ENCODE measurements at regions not wholly inside any gene's neighbourhood (a gene's known extent, or its start where the extent isn't known, plus 50 kb on each side); places are given as distances from the start of the nearest gene placed in this dataset.

DNA sequence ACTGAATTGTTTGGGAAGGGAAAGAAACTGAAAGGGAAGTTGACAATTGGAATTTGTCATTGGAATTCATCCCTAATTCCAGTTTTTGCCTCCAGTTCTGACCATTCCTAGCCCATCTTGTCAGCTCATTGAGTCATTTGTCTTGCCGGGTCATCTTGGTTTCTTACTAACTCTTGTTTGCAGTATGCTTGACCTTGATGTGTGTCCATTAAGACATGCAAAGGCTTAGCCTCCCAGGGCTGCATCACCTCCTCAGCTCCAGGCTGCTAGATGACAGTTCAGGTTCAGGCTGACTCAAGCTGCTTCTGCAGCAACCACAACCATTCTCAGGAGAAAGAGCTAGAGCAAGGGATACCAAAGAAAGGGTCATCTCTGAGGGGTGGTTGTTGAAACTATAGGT is 151.3 kb upstream of the PTGFR start:
- DNase-seq, result no peak
- no peak overlapping the region for H2AFZ ChIP-seq (ENCODE audit: insufficient read depth, low read depth, low read length, poor library complexity, severe bottlenecking)
- no peaks in the 10 kb centered on the region for H3K27me3 ChIP-seq (ENCODE audit: control insufficient read depth in 2 of 2, insufficient read depth in 2 of 2, low read length in 2 of 2)
- intact Hi-C loops (cut with micrococcal nuclease), result no loop called here
- no peak overlapping the region for H3K27ac ChIP-seq (ENCODE audit: low read depth in 1 of 2, low read length in 2 of 2)
- Mint-ChIP-seq H3K27me3 (ENCODE audit: low read depth in 3 of 3) (peaks cover 0 to 3% (median 2%) of the 10 kb centered on the region in 3 donors), H3K27ac (no peak overlapping the region), H3K4me3 (no peak overlapping the region), H3K9me3 (peaks cover 0 to 11% (median 5%) of the 10 kb centered on the region in 7 donors), H3K4me1 (no peaks in the 10 kb centered on the region), H3K36me3 (no peaks in the 10 kb centered on the region)
- TF ChIP-seq, protein P1, sequence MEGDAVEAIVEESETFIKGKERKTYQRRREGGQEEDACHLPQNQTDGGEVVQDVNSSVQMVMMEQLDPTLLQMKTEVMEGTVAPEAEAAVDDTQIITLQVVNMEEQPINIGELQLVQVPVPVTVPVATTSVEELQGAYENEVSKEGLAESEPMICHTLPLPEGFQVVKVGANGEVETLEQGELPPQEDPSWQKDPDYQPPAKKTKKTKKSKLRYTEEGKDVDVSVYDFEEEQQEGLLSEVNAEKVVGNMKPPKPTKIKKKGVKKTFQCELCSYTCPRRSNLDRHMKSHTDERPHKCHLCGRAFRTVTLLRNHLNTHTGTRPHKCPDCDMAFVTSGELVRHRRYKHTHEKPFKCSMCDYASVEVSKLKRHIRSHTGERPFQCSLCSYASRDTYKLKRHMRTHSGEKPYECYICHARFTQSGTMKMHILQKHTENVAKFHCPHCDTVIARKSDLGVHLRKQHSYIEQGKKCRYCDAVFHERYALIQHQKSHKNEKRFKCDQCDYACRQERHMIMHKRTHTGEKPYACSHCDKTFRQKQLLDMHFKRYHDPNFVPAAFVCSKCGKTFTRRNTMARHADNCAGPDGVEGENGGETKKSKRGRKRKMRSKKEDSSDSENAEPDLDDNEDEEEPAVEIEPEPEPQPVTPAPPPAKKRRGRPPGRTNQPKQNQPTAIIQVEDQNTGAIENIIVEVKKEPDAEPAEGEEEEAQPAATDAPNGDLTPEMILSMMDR (IDR thresholded peaks at IDR 0.05), result no peak
- 100% methylated on average over 1 of the region's 1 CpG for whole genome bisulfite sequencing (ENCODE audit: insufficient coverage)
- H3K4me2 ChIP-seq (replicated peaks; ENCODE audit: extremely low read depth, low read length, poor library complexity, severe bottlenecking), result no peak overlapping the region
- H3K4me1 ChIP-seq (ENCODE audit: control insufficient read depth in 1 of 2, insufficient read depth in 2 of 2, low read length in 2 of 2), result no peaks in the 10 kb centered on the region
- no peaks in the 10 kb centered on the region for H3K9me3 ChIP-seq (replicated peaks in 1 of 2; ENCODE audit: control insufficient read depth in 1 of 2, insufficient read depth in 1 of 2, low read length in 2 of 2)
- no peaks in the 10 kb centered on the region for H3K79me2 ChIP-seq (ENCODE audit: insufficient read depth, low read length)
- no peaks in the 10 kb centered on the region for H3K36me3 ChIP-seq (replicated peaks in 1 of 2; ENCODE audit: control insufficient read depth in 1 of 2, insufficient read depth in 2 of 2, low read length in 2 of 2)
- no peaks in the 10 kb centered on the region for H4K20me1 ChIP-seq (ENCODE audit: insufficient read depth, low read length)
- no peak overlapping the region for H3K4me3 ChIP-seq (replicated peaks in 1 of 3; ENCODE audit: low read depth in 2 of 3, low read length in 3 of 3)
- no peak overlapping the region for H3K9ac ChIP-seq (ENCODE audit: insufficient read depth, low read length, poor library complexity, severe bottlenecking)

DNA sequence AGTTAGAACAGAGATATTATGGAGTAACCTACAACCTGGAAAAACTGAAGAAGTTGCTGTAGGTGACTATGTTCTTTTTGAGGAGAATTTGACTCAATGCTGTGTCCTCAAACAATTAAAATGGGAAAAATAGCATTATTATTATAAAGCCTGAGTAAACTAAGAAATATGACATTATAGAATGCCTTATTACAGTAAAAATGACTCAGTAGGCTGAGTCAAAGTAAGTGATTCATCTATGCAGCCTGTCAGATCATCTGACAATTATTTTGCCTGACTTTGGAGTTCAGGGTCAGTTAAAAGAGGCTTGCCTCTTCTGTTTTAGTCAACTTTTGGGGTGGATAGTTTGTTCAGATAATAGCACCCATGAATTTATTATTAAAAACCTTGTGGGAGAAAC is 150.8 kb upstream of the PTGFR start:
- Mint-ChIP-seq H3K27me3 (ENCODE audit: low read depth in 3 of 3) (peaks cover 0 to 3% (median 2%) of the 10 kb centered on the region in 3 donors), H3K4me3 (no peak overlapping the region), H3K4me1 (no peaks in the 10 kb centered on the region), H3K27ac (no peak overlapping the region), H3K36me3 (no peaks in the 10 kb centered on the region), H3K9me3 (peaks cover 0 to 11% (median 5%) of the 10 kb centered on the region in 7 donors)
- H4K20me1 ChIP-seq (ENCODE audit: insufficient read depth, low read length), result no peaks in the 10 kb centered on the region
- TF ChIP-seq, protein P1 (IDR thresholded peaks at IDR 0.05), result no peak
- H3K79me2 ChIP-seq (ENCODE audit: insufficient read depth, low read length), result no peaks in the 10 kb centered on the region
- DNase-seq, result no peak
- H3K27me3 ChIP-seq (ENCODE audit: control insufficient read depth in 2 of 2, insufficient read depth in 2 of 2, low read length in 2 of 2), result no peaks in the 10 kb centered on the region
- no peak overlapping the region for H3K4me3 ChIP-seq (replicated peaks in 1 of 3; ENCODE audit: low read depth in 2 of 3, low read length in 3 of 3)
- intact Hi-C loops (cut with micrococcal nuclease), result no loop called here
- H3K4me2 ChIP-seq (replicated peaks; ENCODE audit: extremely low read depth, low read length, poor library complexity, severe bottlenecking), result no peak overlapping the region
- H3K9ac ChIP-seq (ENCODE audit: insufficient read depth, low read length, poor library complexity, severe bottlenecking), result no peak overlapping the region
- H3K4me1 ChIP-seq (ENCODE audit: control insufficient read depth in 1 of 2, insufficient read depth in 2 of 2, low read length in 2 of 2), result no peaks in the 10 kb centered on the region
- H3K27ac ChIP-seq (ENCODE audit: low read depth in 1 of 2, low read length in 2 of 2), result no peak overlapping the region
- H3K36me3 ChIP-seq (replicated peaks in 1 of 2; ENCODE audit: control insufficient read depth in 1 of 2, insufficient read depth in 2 of 2, low read length in 2 of 2), result no peaks in the 10 kb centered on the region
- H2AFZ ChIP-seq (ENCODE audit: insufficient read depth, low read depth, low read length, poor library complexity, severe bottlenecking), result no peak overlapping the region
- H3K9me3 ChIP-seq (replicated peaks in 1 of 2; ENCODE audit: control insufficient read depth in 1 of 2, insufficient read depth in 1 of 2, low read length in 2 of 2), result no peaks in the 10 kb centered on the region

Measured in CD14-positive monocyte (primary cell).